K562 (cell line): ENCODE measurements at regions not wholly inside any gene's neighbourhood (a gene's known extent, or its start where the extent isn't known, plus 50 kb on each side); places are given as distances from the start of the nearest gene placed in this dataset.

Experiments
- ATAC-seq: fragments of 200-7000 bp; cut with Tn5 transposase; 3 replicates; pipeline ENCODE4 v1.9.1; 2020; ENCODE audit warnings: moderate library complexity
- BruUV-seq: library from RNA; stranded (reverse); fragments of 400-500 nt; replicated peaks from 2 replicates; lab custom pipeline; 2021; lab: Mats Ljungman, UMichigan
- CTCF ChIA-PET: fragments of 300-600 bp; formaldehyde crosslinking; extraction: SDS; loops from one replicate; lab custom pipeline; 2021; ENCODE audit warnings: low intra/inter-chr PET ratio; lab: Yijun Ruan, JAX
- POLR2A ChIA-PET: fragments of 300-600, 350-650 bp; sonication (Branson Sonifier 250); formaldehyde crosslinking; extraction: SDS; loops from one replicate; lab custom pipeline; 2021; ENCODE audit warnings: antibody characterized with exemption, inconsistent platforms; lab: Yijun Ruan, JAX
- DNase-seq, 4 experiments: peaks; one replicate each; pipeline versions ENCODE4 v3.0.0 to v3.0.0-alpha.2; 2011 to 2018; ENCODE audit warnings: low spot score in 3 of 4, mixed read lengths in 3 of 4; ENCODE audit errors: extremely low read depth in 1 of 4
- FAIRE-seq: peaks from 2 replicates; lab custom pipeline; 2011; peaks lifted over from hg19 to GRCh38; lab: Jason Lieb, UNC
- H2AFZ ChIP-seq: 2 replicates; pipeline ENCODE4 v1.6.0; 2011; ENCODE audit warnings: low read depth, low read length, control low read depth, inconsistent platforms
- H3K27ac ChIP-seq: fragments of 200-600 bp; 3 replicates; pipeline ENCODE4 v1.8.0; 2011; ENCODE audit warnings: low read depth, mild to moderate bottlenecking, control low read depth, inconsistent platforms, low read length, moderate library complexity, mixed read lengths; ENCODE audit errors: extremely low read depth
- H3K27me3 ChIP-seq, 2 experiments: fragments of 300-600 bp in 1 of 2; 2 replicates in 1 of 2; 3 replicates in 1 of 2; pipeline versions ENCODE4 v1.6.0 to v1.8.0; 2011; ENCODE audit warnings: inconsistent platforms in 2 of 2, low read length in 2 of 2, mild to moderate bottlenecking in 1 of 2, mixed read lengths in 1 of 2, moderate library complexity in 1 of 2; ENCODE audit not compliant: control insufficient read depth in 2 of 2, insufficient read depth in 2 of 2
- H3K36me3 ChIP-seq: fragments of 300-600 bp; 3 replicates; pipeline ENCODE4 v1.8.0; 2011; ENCODE audit warnings: mild to moderate bottlenecking, low read length, inconsistent platforms; ENCODE audit not compliant: control insufficient read depth, insufficient read depth
- H3K4me1 ChIP-seq, 2 experiments: fragments of 200-600 bp in 1 of 2; replicated peaks in 1 of 2; 2 replicates in 1 of 2; 3 replicates in 1 of 2; pipeline versions ENCODE4 v1.5.1 to v1.8.0; 2011; ENCODE audit warnings: inconsistent platforms in 2 of 2, low read length in 2 of 2, mild to moderate bottlenecking in 1 of 2, mixed read lengths in 1 of 2, moderate library complexity in 1 of 2; ENCODE audit not compliant: control insufficient read depth in 2 of 2, insufficient read depth in 2 of 2
- H3K4me2 ChIP-seq: 2 replicates; pipeline ENCODE4 v1.6.1; 2011; ENCODE audit warnings: low read length, control low read depth, inconsistent platforms, mixed read lengths; ENCODE audit not compliant: insufficient read depth
- H3K4me3 ChIP-seq: fragments of 200-600 bp; sonication (generic), shearing (Covaris generic); 2 replicates; pipeline ENCODE4 v1.5.1; 2016; ENCODE audit warnings: control low read depth, inconsistent platforms
- H3K79me2 ChIP-seq: fragments of 200-600 bp; 3 replicates; pipeline ENCODE4 v1.8.0; 2011; ENCODE audit warnings: low read length, inconsistent platforms; ENCODE audit not compliant: control insufficient read depth, insufficient read depth
- H3K9ac ChIP-seq, 2 experiments: 2 replicates each; pipeline versions ENCODE4 v1.6.0 to v1.6.1; 2011; ENCODE audit warnings: low read depth in 2 of 2, low read length in 2 of 2, control low read depth in 1 of 2, inconsistent platforms in 1 of 2, mild to moderate bottlenecking in 1 of 2, mixed read lengths in 1 of 2; ENCODE audit not compliant: insufficient read depth in 1 of 2
- H3K9me1 ChIP-seq: one replicate; pipeline ENCODE4 v1.6.0; 2011; ENCODE audit warnings: inconsistent platforms, mild to moderate bottlenecking, low read length, moderate library complexity; ENCODE audit not compliant: control insufficient read depth, insufficient read depth
- H3K9me3 ChIP-seq: replicated peaks from 2 replicates; pipeline ENCODE4 v1.5.1; 2011; ENCODE audit warnings: low read depth, low read length, inconsistent platforms; ENCODE audit not compliant: control insufficient read depth, insufficient read depth
- H4K20me1 ChIP-seq: replicated peaks from 2 replicates; pipeline ENCODE4 v1.6.1; 2011; ENCODE audit warnings: low read length, inconsistent platforms, mixed read lengths; ENCODE audit not compliant: control insufficient read depth, insufficient read depth
- CBX2 ChIP-seq: fragments of 200-600 bp; sonication (generic); IDR thresholded peaks from one replicate; pipeline ENCODE4 v1.6.1; 2012; ENCODE audit warnings: mild to moderate bottlenecking, low read length, inconsistent platforms; ENCODE audit not compliant: insufficient read depth, poor library complexity, severe bottlenecking
- POU5F1 ChIP-seq: fragments of 150-350 bp; IDR thresholded peaks from 2 replicates; pipeline ENCODE4 v1.6.1; 2014; ENCODE audit warnings: borderline replicate concordance, low read length, low read depth, mild to moderate bottlenecking; ENCODE audit not compliant: partially characterized antibody
- TOE1 ChIP-seq, 2 experiments: fragments of 450-650 bp in 1 of 2; sonication (generic) in 1 of 2; formaldehyde crosslinking in 1 of 2; IDR thresholded peaks; 2 replicates each; pipeline versions ENCODE4 v1.7.1 to v1.8.0; 2016 to 2022; ENCODE audit warnings: borderline replicate concordance in 2 of 2, mild to moderate bottlenecking in 2 of 2, antibody characterized with exemption in 1 of 2, inconsistent platforms in 1 of 2, low read depth in 1 of 2, missing genetic modification reagents in 1 of 2, moderate library complexity in 1 of 2
- TSC22D4 ChIP-seq: fragments of 450-650 bp; IDR thresholded peaks from 2 replicates; pipeline ENCODE4 v1.6.1; 2016; ENCODE audit warnings: missing genetic modification characterization, missing biosample characterization, control low read depth
- ZEB2 ChIP-seq: fragments of 450-650 bp; IDR thresholded peaks from 2 replicates; pipeline ENCODE4 v1.6.1; 2016
- ZNF3 ChIP-seq: fragments of 250-450 bp; sonication (Bioruptor Pico); IDR thresholded peaks from 2 replicates; pipeline ENCODE4 v1.5.0; 2021; ENCODE audit warnings: mild to moderate bottlenecking, moderate library complexity
- WGBS: fragments of 100-300 bp; shearing (Covaris generic); methylation state at CpG from one replicate; pipeline ENCODE4 v1.1.6; 2016; ENCODE audit warnings: low coverage, mixed read lengths; ENCODE audit not compliant: insufficient coverage; ENCODE audit errors: missing lambda C conversion rate; 5-methylcytosine and 5-hydroxymethylcytosine counted together
- in situ Hi-C: fragments of 300-500 bp; cut with MboI; formaldehyde crosslinking; loops from 4 replicates; pipeline ENCODE4 v1.15.0; 2018; ENCODE audit warnings: inconsistent platforms, mixed read lengths
- intact Hi-C: fragments of 100-400 bp; cut with micrococcal nuclease; formaldehyde crosslinking; loops from 2 replicates; pipeline ENCODE4 v1.14.2; 2022
- TF ChIP-seq, protein P1 (sequence below): sonication (generic); formaldehyde crosslinking; IDR thresholded peaks from 2 replicates; pipeline ENCODE4 v1.8.1; 2023; ENCODE audit warnings: mild to moderate bottlenecking, missing genetic modification reagents
- TF ChIP-seq, protein P2 (sequence below): fragments of 250-450 bp; sonication (Bioruptor Pico); IDR thresholded peaks from 2 replicates; pipeline ENCODE4 v1.6.1; 2021; ENCODE audit warnings: mild to moderate bottlenecking

DNA sequence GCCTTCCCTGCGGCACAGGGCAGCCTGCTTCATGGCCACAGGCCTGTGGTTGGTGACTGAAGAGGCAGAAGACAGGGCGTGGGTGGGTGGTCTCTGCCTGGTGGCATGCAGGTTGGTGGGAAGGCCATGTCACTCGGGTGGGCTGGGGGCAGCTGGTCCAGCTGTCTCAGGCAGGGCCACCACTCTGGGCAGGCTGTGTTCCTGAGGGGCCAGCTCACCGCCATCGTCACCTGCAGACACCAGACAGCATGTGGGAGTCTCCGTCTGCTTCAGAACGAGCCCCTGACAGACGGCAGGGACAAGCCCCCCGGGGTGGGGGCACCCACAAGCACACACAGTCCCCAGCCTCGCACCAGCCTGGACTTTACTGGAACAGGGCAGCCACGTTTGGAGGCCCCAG lies 750.1 kb downstream of the BRD1 start:
- Histone ChIP-seq H3K9me3 (no peaks in the 10 kb centered on the region), H2AFZ (no peak overlapping the region), H3K36me3 (no peaks in the 10 kb centered on the region), H3K9ac (no peak overlapping the region), H3K27me3 (no peaks in the 10 kb centered on the region; a peak in 2 of 5 replicates), H3K27ac (no peak overlapping the region), H3K4me2 (no peak overlapping the region), H3K4me3 (no peak overlapping the region), H3K9me1 (no peaks in the 10 kb centered on the region), H4K20me1 (no peaks in the 10 kb centered on the region), H3K79me2 (no peaks in the 10 kb centered on the region), H3K4me1 (no peaks in the 10 kb centered on the region)
- intact Hi-C loops (no loop called here), in situ Hi-C loops (no loop called here)
- TF ChIP-seq, protein P1, sequence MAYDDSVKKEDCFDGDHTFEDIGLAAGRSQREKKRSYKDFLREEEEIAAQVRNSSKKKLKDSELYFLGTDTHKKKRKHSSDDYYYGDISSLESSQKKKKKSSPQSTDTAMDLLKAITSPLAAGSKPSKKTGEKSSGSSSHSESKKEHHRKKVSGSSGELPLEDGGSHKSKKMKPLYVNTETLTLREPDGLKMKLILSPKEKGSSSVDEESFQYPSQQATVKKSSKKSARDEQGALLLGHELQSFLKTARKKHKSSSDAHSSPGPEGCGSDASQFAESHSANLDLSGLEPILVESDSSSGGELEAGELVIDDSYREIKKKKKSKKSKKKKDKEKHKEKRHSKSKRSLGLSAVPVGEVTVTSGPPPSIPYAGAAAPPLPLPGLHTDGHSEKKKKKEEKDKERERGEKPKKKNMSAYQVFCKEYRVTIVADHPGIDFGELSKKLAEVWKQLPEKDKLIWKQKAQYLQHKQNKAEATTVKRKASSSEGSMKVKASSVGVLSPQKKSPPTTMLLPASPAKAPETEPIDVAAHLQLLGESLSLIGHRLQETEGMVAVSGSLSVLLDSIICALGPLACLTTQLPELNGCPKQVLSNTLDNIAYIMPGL (CRISPR knock-in tag), result no peak
- TF ChIP-seq ZEB2 (no peak), TOE1 (IDR thresholded peaks at IDR 0.05; ENCODE audit: borderline replicate concordance) (no peak), TOE1 (CRISPR knock-in tag; IDR thresholded peaks at IDR 0.05; ENCODE audit: borderline replicate concordance, low read depth) (no peak), POU5F1 (no peak), TSC22D4 (tag) (no peak), ZNF3 (CRISPR knock-in tag) (no peak), CBX2 (no peak)
- TF ChIP-seq, protein P2, sequence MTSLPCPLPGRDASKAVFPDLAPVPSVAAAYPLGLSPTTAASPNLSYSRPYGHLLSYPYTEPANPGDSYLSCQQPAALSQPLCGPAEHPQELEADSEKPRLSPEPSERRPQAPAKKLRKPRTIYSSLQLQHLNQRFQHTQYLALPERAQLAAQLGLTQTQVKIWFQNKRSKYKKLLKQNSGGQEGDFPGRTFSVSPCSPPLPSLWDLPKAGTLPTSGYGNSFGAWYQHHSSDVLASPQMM, result no peak
- POLR2A ChIA-PET, result no interaction called here
- no peak for ATAC-seq
- WGBS, result 0% methylated on average over 7 of the region's 11 CpGs
- BruUV-seq, result no TSS peak
- FAIRE-seq, result no peak
- CTCF ChIA-PET, result no interaction called here
- no peak for DNase-seq
